ENCODE measurements at regions not wholly inside any gene's neighbourhood (a gene's known extent, or its start where the extent isn't known, plus 50 kb on each side); places are given as distances from the start of the nearest gene placed in this dataset.

- TF ChIP-seq, protein P1, sequence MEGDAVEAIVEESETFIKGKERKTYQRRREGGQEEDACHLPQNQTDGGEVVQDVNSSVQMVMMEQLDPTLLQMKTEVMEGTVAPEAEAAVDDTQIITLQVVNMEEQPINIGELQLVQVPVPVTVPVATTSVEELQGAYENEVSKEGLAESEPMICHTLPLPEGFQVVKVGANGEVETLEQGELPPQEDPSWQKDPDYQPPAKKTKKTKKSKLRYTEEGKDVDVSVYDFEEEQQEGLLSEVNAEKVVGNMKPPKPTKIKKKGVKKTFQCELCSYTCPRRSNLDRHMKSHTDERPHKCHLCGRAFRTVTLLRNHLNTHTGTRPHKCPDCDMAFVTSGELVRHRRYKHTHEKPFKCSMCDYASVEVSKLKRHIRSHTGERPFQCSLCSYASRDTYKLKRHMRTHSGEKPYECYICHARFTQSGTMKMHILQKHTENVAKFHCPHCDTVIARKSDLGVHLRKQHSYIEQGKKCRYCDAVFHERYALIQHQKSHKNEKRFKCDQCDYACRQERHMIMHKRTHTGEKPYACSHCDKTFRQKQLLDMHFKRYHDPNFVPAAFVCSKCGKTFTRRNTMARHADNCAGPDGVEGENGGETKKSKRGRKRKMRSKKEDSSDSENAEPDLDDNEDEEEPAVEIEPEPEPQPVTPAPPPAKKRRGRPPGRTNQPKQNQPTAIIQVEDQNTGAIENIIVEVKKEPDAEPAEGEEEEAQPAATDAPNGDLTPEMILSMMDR (IDR thresholded peaks at IDR 0.05 in 8 of 11, conservative IDR thresholded peaks at IDR 0.05 in 3 of 11) = no peak
- no peak for TF ChIP-seq POLR2A (IDR thresholded peaks at IDR 0.05)
Observed at GRCh38 chr2:235115521-235115920, 163.7 kb downstream of the SH3BP4 start.

All from spleen (tissue), 7 donors.